HG03139 (cell line): ENCODE measurements at regions not wholly inside any gene's neighbourhood (a gene's known extent, or its start where the extent isn't known, plus 50 kb on each side); places are given as distances from the start of the nearest gene placed in this dataset.

Source experiments
- ATAC-seq: cut with Tn5 transposase; IDR thresholded peaks from one replicate; pipeline ENCODE4 v1.9.1; 2021; ENCODE audit not compliant: unreplicated experiment

DNA sequence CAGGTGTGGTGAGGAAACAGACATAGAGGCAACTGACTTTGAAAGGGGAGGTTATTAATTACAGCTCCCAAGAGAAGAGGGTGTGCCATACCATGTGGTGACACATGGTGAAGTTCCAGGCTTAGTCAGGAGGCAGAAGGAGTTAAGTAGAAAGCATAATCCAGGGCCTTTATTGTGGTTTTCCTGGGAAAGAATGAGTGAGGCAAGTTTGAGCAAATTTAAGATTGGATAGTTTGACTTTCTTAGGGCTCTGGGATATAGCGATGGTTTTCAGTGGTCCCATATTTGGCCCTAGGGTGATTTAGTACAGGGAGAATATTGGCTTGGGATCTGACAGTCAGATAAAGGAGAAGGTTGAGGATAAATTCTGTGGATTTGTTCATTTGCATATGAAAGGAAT, 495.9 kb upstream of the FSTL5 start:
- ATAC-seq: no peak

- ATAC-seq: no peak
These were observed 494.2 kb upstream of the FSTL5 start for GRCh38 chr4:162657966-162658365.

DNA sequence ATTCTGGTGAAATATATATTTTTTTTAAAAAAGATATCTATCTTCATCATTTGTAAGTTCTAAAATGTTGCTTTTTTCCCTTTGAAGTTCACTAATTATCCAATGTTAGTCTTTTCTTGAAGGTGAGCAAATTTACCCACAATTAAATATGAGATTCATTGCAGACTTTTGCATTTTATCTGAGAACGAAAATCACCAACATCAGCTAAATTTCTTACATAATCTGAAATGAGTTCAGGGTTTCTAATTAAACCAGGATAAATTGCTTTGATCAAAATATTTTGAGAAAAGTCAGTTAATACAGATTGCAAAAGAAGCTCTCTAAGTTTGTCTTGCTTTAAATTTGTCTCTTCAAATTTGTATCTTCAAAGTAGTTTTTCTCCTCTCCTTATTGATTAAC, 486.4 kb upstream of the FSTL5 start:
- ATAC-seq: no peak

DNA sequence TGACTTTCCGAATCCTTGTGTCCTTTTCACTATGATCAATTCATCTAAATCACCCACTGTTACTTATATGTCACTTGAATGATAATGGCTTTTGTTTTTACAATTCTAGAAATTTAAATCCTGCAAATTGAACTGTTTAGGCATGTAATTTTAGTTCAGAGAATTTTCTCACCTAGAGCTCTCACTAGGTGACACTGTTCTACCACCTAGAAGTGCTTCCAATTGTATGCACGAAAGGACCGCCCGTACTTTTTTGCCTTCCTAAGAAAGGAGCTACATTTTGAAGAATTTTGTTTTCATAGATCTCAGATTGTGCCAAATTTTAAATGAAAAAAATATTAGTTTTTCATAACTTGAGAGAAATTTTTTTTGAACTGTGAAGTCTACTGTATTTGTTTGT, 481.6 kb upstream of the FSTL5 start:
- ATAC-seq: no peak

DNA sequence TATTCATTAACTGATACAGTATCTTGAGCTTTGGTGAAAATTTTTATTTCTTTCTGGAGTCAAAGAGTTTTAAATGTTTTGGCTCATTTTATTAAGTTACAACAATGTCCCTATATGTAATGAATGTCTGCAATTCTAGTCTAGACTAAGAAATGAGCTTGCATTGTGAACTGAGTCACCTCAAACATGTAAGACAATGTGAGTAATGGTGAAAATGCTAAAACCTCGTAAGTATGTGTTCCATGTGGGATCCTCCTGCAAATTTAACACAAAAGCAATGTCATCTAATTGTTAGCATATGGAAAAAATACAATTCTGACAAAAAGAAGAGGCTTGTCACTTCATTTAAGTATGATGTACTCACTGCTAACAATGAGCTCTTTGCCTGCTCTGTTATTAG, 480.5 kb upstream of the FSTL5 start:
- no peak for ATAC-seq

DNA sequence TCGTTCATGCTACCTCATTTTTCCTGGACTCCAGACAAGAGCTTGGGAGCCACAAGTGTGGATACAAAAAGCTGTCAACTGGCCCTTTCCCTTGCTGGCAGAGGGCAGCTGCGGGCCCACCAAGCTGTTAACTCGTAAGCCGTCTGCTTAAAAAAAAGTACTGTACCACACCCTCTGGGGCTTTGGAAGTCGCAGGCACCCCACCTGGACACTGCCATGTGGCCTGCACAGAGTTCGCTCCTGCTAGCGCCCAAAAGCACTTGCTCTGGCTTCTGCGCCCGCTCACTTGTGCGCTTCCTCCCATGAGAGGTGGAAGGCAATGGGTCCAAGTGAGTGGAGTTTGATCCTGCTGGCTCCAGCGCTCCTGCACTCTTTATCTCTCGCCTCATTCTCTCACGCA, 476.4 kb upstream of the FSTL5 start:
- no peak for ATAC-seq

DNA sequence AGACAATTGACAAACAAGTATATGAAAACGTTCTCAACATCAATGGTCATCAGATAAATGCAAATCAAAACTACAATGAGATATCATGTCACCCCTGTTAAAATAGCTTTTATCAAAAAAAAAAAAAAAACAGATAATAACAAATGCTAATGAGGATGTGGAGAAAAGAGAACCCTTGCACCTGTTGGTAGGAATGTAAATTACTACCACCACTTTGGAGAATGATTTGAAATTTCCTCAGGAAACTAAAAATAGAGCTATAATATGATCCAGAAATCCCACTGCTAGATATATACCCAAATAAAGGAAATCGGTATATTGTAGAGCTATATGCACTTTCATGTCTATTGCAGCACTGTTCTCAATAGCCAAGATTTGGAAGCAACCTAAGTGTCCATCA, 470.6 kb upstream of the FSTL5 start:
- ATAC-seq: no peak

GRCh38 chr4:162622664-162623063, 458.9 kb upstream of the FSTL5 start:
- ATAC-seq: no peak

DNA sequence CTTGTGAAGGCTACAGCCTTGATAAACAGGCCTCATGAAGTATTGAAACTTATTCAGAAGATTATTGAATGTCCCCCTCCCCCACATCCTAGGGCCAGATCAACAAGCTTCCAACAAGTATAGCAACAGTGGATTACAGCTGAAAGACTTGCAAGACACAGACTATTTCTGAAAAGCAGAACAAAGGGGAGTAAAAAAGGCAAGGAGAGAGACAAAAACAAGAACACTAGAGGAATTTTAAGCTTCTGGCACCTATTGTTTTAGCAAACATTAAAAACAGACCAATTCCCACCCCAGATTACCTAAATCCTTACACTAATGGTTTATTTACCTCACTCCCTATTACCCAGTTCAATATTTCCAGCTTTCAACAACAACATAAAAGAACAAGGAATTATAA, 446.3 kb upstream of the FSTL5 start:
- no peak for ATAC-seq

DNA sequence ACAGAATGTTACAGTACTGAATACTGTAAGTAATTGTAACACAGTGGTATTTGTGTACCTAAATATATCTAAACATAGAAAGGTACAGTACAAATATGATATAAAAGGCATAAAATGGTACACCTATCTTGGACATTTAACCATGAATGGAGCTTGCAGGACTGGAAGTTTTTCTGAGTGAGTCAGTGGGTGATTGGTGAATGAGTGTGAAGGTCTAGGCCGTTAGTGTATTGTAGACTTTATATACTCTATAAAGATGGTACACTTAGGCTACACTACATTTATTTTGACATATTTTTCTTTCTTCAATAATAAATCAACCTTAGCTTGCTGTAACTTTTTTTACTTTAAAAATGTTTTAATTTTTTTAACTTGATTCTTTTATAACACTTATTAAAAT, 422.5 kb upstream of the FSTL5 start:
- no peak for ATAC-seq

GRCh38 chr4:162582180-162582579, 418.4 kb upstream of the FSTL5 start:
- no peak for ATAC-seq

- no peak for ATAC-seq
These were observed 401.9 kb upstream of the FSTL5 start for GRCh38 chr4:162565730-162566129.

DNA sequence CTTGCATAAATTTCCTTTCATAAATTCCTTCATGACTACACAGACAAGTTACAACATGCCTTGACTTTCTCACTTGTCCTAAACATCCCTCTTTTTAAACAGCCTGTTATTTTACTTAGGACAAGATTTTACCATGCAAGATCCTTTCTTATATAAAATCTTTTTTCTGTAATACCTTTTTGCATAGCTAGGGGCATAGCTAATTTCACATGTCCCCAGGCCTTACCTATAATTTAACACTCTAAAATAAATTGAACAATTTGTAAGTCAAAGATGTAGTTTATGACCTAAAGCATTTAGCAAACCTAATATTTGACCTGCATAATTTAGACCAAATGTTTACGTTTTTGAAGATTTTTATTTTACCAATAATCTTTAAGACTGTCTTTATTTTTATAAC, 396.3 kb upstream of the FSTL5 start:
- no peak for ATAC-seq

- no peak for ATAC-seq
These were observed 393.8 kb upstream of the FSTL5 start for GRCh38 chr4:162557516-162558106.

DNA sequence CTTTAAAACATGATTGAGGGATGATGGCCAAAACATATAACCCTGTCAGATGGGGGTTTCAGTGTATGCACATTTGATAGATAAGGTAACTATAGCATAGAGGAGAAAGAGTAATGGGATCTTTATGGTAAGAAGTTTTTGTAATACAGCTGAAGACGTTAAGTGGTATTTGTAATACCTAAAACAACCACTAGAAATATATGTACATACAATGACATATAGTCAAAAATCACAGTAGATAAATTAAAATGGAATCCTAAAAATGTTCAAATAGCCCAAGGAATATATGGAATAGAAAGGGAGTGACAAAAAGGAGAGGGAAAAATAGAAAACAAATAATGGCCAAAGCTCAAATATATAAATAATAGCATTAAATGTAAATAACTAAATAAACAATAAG, 371.3 kb upstream of the FSTL5 start:
- no peak for ATAC-seq

DNA sequence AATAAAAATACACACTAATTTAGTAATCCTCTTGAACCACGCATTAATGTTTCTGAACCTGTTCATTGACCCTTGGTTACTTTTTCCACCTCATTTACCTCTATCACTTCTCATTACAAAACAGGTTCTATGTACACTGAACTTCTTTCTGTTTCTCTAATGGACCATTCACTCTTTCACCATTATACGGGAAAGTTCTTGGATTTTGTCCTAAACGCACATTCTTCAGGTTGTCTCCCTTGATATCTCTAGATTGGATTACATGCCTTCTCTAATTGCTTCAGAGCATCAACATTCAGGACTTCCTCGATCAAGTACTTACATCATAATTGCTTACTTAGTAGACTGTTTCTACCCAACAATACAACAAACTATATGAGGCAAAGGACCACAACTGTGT, 359.4 kb upstream of the FSTL5 start:
- no peak for ATAC-seq

DNA sequence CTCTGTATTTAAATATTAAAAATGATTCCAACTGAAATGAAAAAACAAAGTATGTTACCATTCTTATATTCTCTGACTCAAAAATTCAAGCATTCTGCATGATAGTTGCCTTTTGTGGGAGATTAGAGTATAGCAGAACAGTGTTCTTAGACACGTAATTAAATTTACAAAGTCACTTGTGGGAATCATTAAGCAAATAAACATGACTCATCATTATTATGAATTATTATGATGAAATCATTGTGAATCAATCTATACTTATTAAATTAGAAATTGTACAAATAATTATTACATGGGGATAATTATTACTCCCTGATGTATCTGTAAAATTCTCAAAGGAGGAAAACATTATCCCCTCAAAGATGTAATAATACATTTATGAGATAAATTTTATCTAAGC, 358.9 kb upstream of the FSTL5 start:
- no peak for ATAC-seq

DNA sequence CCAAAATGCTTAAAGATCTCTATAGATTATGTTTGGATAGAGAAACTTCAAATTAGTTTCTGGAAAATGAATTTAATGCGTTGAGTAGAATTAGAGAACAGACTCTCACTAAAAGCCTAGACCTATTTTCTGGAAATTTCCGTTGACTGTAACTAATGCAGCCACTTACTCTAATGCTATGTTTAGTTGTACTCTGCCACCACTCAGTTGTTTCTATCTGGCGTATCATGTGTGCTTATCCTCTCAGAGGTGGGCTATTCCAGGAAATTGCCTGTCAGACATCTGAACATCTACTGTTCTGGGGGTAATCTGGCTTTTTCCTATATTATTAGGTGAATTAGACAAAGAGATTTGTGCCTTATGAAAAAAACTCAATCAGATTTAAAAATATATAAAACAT, 347.1 kb upstream of the FSTL5 start:
- no peak for ATAC-seq

GRCh38 chr4:162510115-162510514, 346.3 kb upstream of the FSTL5 start:
- no peak for ATAC-seq

- ATAC-seq: no peak
These were observed 345.5 kb upstream of the FSTL5 start for GRCh38 chr4:162509333-162509732.

DNA sequence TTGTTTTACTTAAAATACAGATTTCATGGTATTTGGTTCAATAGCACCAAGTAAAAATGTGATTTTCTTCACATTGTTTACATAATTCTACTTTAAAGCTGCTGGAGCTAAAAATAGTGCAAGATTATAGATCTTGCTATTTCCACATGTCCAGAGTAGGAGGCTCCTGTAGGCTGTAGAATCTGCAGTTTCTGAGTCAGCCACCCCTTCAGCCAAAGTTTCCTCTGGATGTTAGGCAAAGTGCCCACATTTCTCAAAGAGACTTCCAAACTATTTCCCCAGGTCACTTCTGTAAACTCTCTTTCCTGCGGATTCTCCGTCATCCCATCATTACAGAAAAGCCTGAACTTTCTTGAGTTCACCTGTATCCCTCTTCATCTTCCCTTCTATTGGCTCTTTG, 342.5 kb upstream of the FSTL5 start:
- ATAC-seq: no peak

DNA sequence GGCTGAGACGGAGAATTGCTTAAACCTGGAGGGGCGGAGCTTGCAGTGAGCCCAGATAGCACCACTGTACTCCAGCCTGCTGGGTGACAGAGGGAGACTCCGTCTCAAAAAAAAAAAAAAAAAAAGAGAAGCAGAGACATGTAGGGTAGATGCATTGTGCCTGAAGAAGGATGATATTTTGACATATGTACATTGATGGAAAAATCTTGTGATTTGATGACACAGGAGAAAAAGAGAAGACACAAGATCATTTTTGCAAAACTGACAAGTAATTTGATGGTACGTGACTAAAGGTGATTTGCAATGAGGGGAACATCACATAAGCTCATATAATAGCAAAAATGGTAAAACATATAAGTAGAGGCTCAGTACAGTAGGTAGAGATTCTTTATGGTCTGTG, 340.1 kb upstream of the FSTL5 start:
- no peak for ATAC-seq

GRCh38 chr4:162502109-162502508, 338.3 kb upstream of the FSTL5 start:
- no peak for ATAC-seq

DNA sequence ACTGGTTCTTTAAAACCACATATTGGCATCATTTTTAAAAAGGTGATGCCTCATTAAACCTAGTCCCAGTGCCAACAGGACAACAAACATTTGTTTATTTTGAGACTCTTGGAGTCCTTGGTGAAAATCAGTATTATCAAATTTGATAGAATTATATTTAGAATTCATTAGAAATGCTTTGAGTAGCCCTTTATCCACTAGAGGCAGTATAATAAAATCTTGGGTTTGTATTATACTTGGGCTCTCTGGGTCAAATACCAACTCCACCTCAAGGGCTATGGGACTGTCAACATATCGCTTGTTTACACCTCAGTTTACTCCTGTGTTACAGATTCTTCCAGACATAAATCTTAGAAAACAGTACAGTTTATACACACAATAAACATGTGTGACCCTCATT, 335.7 kb upstream of the FSTL5 start:
- ATAC-seq: no peak
